H9 (cell line): ENCODE measurements at regions not wholly inside any gene's neighbourhood (a gene's known extent, or its start where the extent isn't known, plus 50 kb on each side); places are given as distances from the start of the nearest gene placed in this dataset.

Source experiments
- DNase-seq: peaks from one replicate; pipeline ENCODE4 v3.0.0-alpha.2; 2017
- H2AFZ ChIP-seq: one replicate; pipeline ENCODE4 v1.6.1; 2013; ENCODE audit warnings: mild to moderate bottlenecking, low read length, control low read depth, moderate library complexity
- H2AK5ac ChIP-seq: 2 replicates; pipeline ENCODE4 v1.6.1; 2013; ENCODE audit warnings: low read length, control low read depth, mixed read lengths; ENCODE audit not compliant: insufficient read length
- H2BK120ac ChIP-seq: one replicate; pipeline ENCODE4 v1.6.1; 2013; ENCODE audit warnings: low read depth, mild to moderate bottlenecking, low read length, control low read depth, inconsistent platforms; ENCODE audit not compliant: poor library complexity, severe bottlenecking
- H2BK12ac ChIP-seq: 2 replicates; pipeline ENCODE4 v1.6.1; 2013; ENCODE audit warnings: low read length, control low read depth, mixed read lengths, low read depth; ENCODE audit not compliant: insufficient read length
- H2BK15ac ChIP-seq: 2 replicates; pipeline ENCODE4 v1.6.1; 2013; ENCODE audit warnings: low read depth, low read length, control low read depth
- H2BK20ac ChIP-seq: one replicate; pipeline ENCODE4 v1.6.1; 2013; ENCODE audit warnings: low read depth, mild to moderate bottlenecking, low read length, control low read depth, inconsistent platforms; ENCODE audit not compliant: poor library complexity, severe bottlenecking
- H2BK5ac ChIP-seq: 2 replicates; pipeline ENCODE4 v1.6.1; 2013; ENCODE audit warnings: low read length, control low read depth, mixed read lengths; ENCODE audit not compliant: insufficient read length
- H3K14ac ChIP-seq: 2 replicates; pipeline ENCODE4 v1.6.1; 2013; ENCODE audit warnings: low read length, control low read depth; ENCODE audit not compliant: insufficient read depth
- H3K18ac ChIP-seq: 2 replicates; pipeline ENCODE4 v1.6.1; 2013; ENCODE audit warnings: low read depth, mild to moderate bottlenecking, mixed read lengths, low read length, control low read depth; ENCODE audit not compliant: insufficient read length
- H3K23ac ChIP-seq: 2 replicates; pipeline ENCODE4 v1.6.1; 2013; ENCODE audit warnings: low read length, control low read depth, mixed read lengths, low read depth; ENCODE audit not compliant: insufficient read length
- H3K23me2 ChIP-seq: 2 replicates; pipeline ENCODE4 v1.6.1; 2013; ENCODE audit warnings: low read depth, mild to moderate bottlenecking, mixed read lengths, low read length, control low read depth; ENCODE audit not compliant: insufficient read length, poor library complexity, severe bottlenecking
- H3K27ac ChIP-seq: 2 replicates; pipeline ENCODE4 v1.5.1; 2013; ENCODE audit warnings: low read length, control low read depth, mixed read lengths, low read depth; ENCODE audit not compliant: insufficient read length
- H3K27me3 ChIP-seq: 2 replicates; pipeline ENCODE4 v1.6.1; 2013; ENCODE audit warnings: low read length, control low read depth, inconsistent platforms; ENCODE audit not compliant: insufficient read depth
- H3K4ac ChIP-seq: 2 replicates; pipeline ENCODE4 v1.6.1; 2013; ENCODE audit warnings: low read depth, mild to moderate bottlenecking, control low read depth, inconsistent platforms, low read length, moderate library complexity
- H3K4me1 ChIP-seq: 2 replicates; pipeline ENCODE4 v1.6.1; 2013; ENCODE audit warnings: low read length, control low read depth, inconsistent platforms; ENCODE audit not compliant: insufficient read depth
- H3K4me2 ChIP-seq: 2 replicates; pipeline ENCODE4 v1.6.1; 2013; ENCODE audit warnings: low read length, control low read depth, mixed read lengths; ENCODE audit not compliant: insufficient read length, insufficient read depth
- H3K56ac ChIP-seq: 2 replicates; pipeline ENCODE4 v1.6.1; 2013; ENCODE audit warnings: low read depth, mild to moderate bottlenecking, mixed read lengths, low read length, control low read depth; ENCODE audit not compliant: insufficient read length
- H3K79me1 ChIP-seq: 2 replicates; pipeline ENCODE4 v1.6.1; 2013; ENCODE audit warnings: low read depth, mild to moderate bottlenecking, moderate library complexity, low read length, control low read depth, inconsistent platforms; ENCODE audit not compliant: insufficient read depth, poor library complexity, severe bottlenecking
- H3K79me2 ChIP-seq: 2 replicates; pipeline ENCODE4 v1.6.1; 2013; ENCODE audit warnings: low read length, control low read depth, inconsistent platforms; ENCODE audit not compliant: insufficient read depth
- H3K9ac ChIP-seq: 2 replicates; pipeline ENCODE4 v1.6.1; 2013; ENCODE audit warnings: low read length, control low read depth, mixed read lengths; ENCODE audit not compliant: insufficient read length; ENCODE audit errors: extremely low read depth
- H3K9me3 ChIP-seq: one replicate; pipeline ENCODE4 v1.6.1; 2013; ENCODE audit warnings: low read depth, low read length, inconsistent platforms; ENCODE audit not compliant: control insufficient read depth
- H3T11ph ChIP-seq: one replicate; pipeline ENCODE4 v1.6.1; 2013; ENCODE audit warnings: mild to moderate bottlenecking, low read length, control low read depth, inconsistent platforms
- H4K20me1 ChIP-seq: one replicate; pipeline ENCODE4 v1.6.1; 2013; ENCODE audit not compliant: control insufficient read depth, insufficient read length, insufficient read depth
- H4K5ac ChIP-seq: 2 replicates; pipeline ENCODE4 v1.6.1; 2013; ENCODE audit warnings: low read depth, mild to moderate bottlenecking, mixed read lengths, low read length, control low read depth; ENCODE audit not compliant: insufficient read length
- H4K8ac ChIP-seq: replicated peaks from 2 replicates; pipeline ENCODE4 v1.6.1; 2013; ENCODE audit warnings: low read length, control low read depth, mixed read lengths, low read depth; ENCODE audit not compliant: insufficient read length
- H4K91ac ChIP-seq: 2 replicates; pipeline ENCODE4 v1.6.1; 2013; ENCODE audit warnings: low read depth, mild to moderate bottlenecking, moderate library complexity, mixed read lengths, low read length, control low read depth; ENCODE audit not compliant: insufficient read length
- H3K27ac Mint-ChIP-seq, 3 experiments: 2 replicates in 2 of 3; 3 replicates in 1 of 3; pipeline ENCODE4 v1.8.0; 2020 to 2021; ENCODE audit warnings: mixed read lengths in 3 of 3, mild to moderate bottlenecking in 1 of 3, moderate library complexity in 1 of 3
- H3K27me3 Mint-ChIP-seq: 2 replicates; pipeline ENCODE4 v1.8.0; 2021; ENCODE audit warnings: low read depth, mild to moderate bottlenecking, moderate library complexity, mixed read lengths
- H3K36me3 Mint-ChIP-seq, 3 experiments: 2 replicates in 2 of 3; 3 replicates in 1 of 3; pipeline ENCODE4 v1.8.0; 2020 to 2021; ENCODE audit warnings: low read depth in 3 of 3, mixed read lengths in 3 of 3; ENCODE audit not compliant: insufficient read depth in 1 of 3
- H3K4me1 Mint-ChIP-seq, 2 experiments: 2 replicates each; pipeline ENCODE4 v1.8.0; 2020; ENCODE audit warnings: mixed read lengths in 2 of 2
- H3K4me3 Mint-ChIP-seq, 2 experiments: 2 replicates in 1 of 2; 3 replicates in 1 of 2; pipeline ENCODE4 v1.8.0; 2020 to 2021; ENCODE audit warnings: mild to moderate bottlenecking in 2 of 2, mixed read lengths in 2 of 2, moderate library complexity in 1 of 2
- H3K9me3 Mint-ChIP-seq, 2 experiments: 2 replicates in 1 of 2; 3 replicates in 1 of 2; pipeline ENCODE4 v1.8.0; 2020; ENCODE audit warnings: mild to moderate bottlenecking in 2 of 2, mixed read lengths in 2 of 2, moderate library complexity in 1 of 2
- WGBS: extraction: QIAGEN DNeasy Blood & Tissue Kit; methylation state at CpG from one replicate; pipeline ENCODE4 v1.1.7; 2013; ENCODE audit warnings: missing lambda C conversion rate, low lambda C conversion rate, mixed read lengths; ENCODE audit not compliant: insufficient read length; ENCODE audit errors: extremely low coverage; 5-methylcytosine and 5-hydroxymethylcytosine counted together
- TF ChIP-seq, protein P1 (sequence below): fragments of 200-600 bp; sonication (generic); conservative IDR thresholded peaks from 3 replicates; pipeline ENCODE4 v1.8.0; 2021; ENCODE audit warnings: antibody characterized with exemption, mild to moderate bottlenecking

DNA sequence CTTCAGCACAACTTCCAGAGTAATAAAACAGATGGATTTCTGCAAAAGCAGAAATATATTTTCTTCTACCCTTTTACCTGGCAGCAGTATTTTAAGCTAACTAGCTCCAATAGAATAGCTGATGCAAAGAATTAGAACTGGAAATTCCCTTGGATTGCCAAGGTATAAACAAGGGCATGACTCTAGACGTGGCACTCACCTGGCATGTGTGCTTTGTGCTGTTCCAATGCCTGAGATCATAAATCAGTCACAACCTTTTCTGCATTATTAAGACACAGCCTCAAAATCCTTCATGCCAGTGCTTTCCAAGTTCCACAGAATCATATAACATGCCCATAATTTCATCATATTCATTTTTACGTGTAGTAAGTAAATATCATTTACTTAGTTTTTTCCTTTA, 1048.7 kb downstream of the ADGRL2 start:
- no peak overlapping the region for H2BK15ac ChIP-seq
- Mint-ChIP-seq H3K4me1 (peaks cover 60 to 65% of the 10 kb centered on the region in 2 experiments), H3K9me3 (no peaks in the 10 kb centered on the region), H3K27me3 (no peaks in the 10 kb centered on the region), H3K27ac (no peak overlapping the region), H3K36me3 (no peaks in the 10 kb centered on the region; a peak in 1 of 7 replicates), H3K4me3 (no peak overlapping the region)
- no peak for DNase-seq
- H2AFZ ChIP-seq: no peak overlapping the region
- no peak overlapping the region for H3K4ac ChIP-seq
- no peak overlapping the region for H3K14ac ChIP-seq
- H3K79me2 ChIP-seq: no peaks in the 10 kb centered on the region
- H3K56ac ChIP-seq: no peak overlapping the region
- no peak overlapping the region for H2BK20ac ChIP-seq
- no peak overlapping the region for H3K23ac ChIP-seq
- no peak overlapping the region for H3K27ac ChIP-seq
- no CpG with 5 or more reads among the region's 2 CpGs for WGBS
- no peaks in the 10 kb centered on the region; the same call in 1 of the 2 replicates for H3K4me1 ChIP-seq
- no peaks in the 10 kb centered on the region for H3K79me1 ChIP-seq
- TF ChIP-seq, protein P1, sequence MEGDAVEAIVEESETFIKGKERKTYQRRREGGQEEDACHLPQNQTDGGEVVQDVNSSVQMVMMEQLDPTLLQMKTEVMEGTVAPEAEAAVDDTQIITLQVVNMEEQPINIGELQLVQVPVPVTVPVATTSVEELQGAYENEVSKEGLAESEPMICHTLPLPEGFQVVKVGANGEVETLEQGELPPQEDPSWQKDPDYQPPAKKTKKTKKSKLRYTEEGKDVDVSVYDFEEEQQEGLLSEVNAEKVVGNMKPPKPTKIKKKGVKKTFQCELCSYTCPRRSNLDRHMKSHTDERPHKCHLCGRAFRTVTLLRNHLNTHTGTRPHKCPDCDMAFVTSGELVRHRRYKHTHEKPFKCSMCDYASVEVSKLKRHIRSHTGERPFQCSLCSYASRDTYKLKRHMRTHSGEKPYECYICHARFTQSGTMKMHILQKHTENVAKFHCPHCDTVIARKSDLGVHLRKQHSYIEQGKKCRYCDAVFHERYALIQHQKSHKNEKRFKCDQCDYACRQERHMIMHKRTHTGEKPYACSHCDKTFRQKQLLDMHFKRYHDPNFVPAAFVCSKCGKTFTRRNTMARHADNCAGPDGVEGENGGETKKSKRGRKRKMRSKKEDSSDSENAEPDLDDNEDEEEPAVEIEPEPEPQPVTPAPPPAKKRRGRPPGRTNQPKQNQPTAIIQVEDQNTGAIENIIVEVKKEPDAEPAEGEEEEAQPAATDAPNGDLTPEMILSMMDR: no peak
- no peak overlapping the region for H2BK120ac ChIP-seq
- no peaks in the 10 kb centered on the region for H3K27me3 ChIP-seq
- no peaks in the 10 kb centered on the region for H3K23me2 ChIP-seq
- H3K18ac ChIP-seq: no peak overlapping the region
- H3K9me3 ChIP-seq: no peaks in the 10 kb centered on the region
- no peak overlapping the region for H4K8ac ChIP-seq
- H4K5ac ChIP-seq: no peak overlapping the region
- no peak overlapping the region for H2AK5ac ChIP-seq
- H2BK12ac ChIP-seq: no peak overlapping the region
- no peak overlapping the region for H3T11ph ChIP-seq
- H4K91ac ChIP-seq: no peak overlapping the region
- no peak overlapping the region for H2BK5ac ChIP-seq
- no peaks in the 10 kb centered on the region for H4K20me1 ChIP-seq
- H3K4me2 ChIP-seq: no peak overlapping the region
- no peak overlapping the region for H3K9ac ChIP-seq
